ENCODE measurements at regions not wholly inside any gene's neighbourhood (a gene's known extent, or its start where the extent isn't known, plus 50 kb on each side); places are given as distances from the start of the nearest gene placed in this dataset.
"Not testable (repeated sequence)": the region's sequence is repeated elsewhere in the genome, so short reads cannot be mapped to it uniquely, and the experiment has no call there.

GRCh38 chr21:19109694-19110093 is 706.1 kb upstream of the TMPRSS15 start:
- Histone ChIP-seq H3K9me3 (ENCODE audit: low read depth) (no peaks in the 10 kb centered on the region), H3K27ac (no peak overlapping the region), H3K4me1 (ENCODE audit: insufficient read depth) (no peaks in the 10 kb centered on the region), H4K20me1 (ENCODE audit: insufficient read depth) (no peaks in the 10 kb centered on the region), H3K79me2 (ENCODE audit: insufficient read depth) (no peaks in the 10 kb centered on the region), H3K4me2 (ENCODE audit: unreplicated experiment) (no peak overlapping the region), H3F3A (ENCODE audit: insufficient read depth) (no peaks in the 10 kb centered on the region), H3K9me2 (ENCODE audit: insufficient read depth) (no peaks in the 10 kb centered on the region), H2AFZ (no peak overlapping the region), H3K9ac (no peak overlapping the region), H3K27me3 (replicated peaks; ENCODE audit: insufficient read depth) (no peaks in the 10 kb centered on the region), H3K4me3 (no peak overlapping the region), H3K36me3 (ENCODE audit: low read depth) (no peaks in the 10 kb centered on the region)
- WGBS, 2 experiments (ENCODE audit: low coverage in 1 of 2, low lambda C conversion rate in 2 of 2, missing lambda C conversion rate in 2 of 2) = 14 to 19% methylated on average over 2 of the region's 2 CpGs
- in situ Hi-C loops (cut with MboI) = no loop called here
- no peak for TF ChIP-seq EZH2 (IDR thresholded peaks at IDR 0.05; ENCODE audit: insufficient read depth, poor library complexity, severe bottlenecking)
- TF ChIP-seq EZH2phosphoT487 (IDR thresholded peaks at IDR 0.05; ENCODE audit: insufficient read depth, low read depth) = no peak
- no peak for DNase-seq

GRCh38 chr21:19119259-19119658 is 715.7 kb upstream of the TMPRSS15 start:
- in situ Hi-C loops (cut with MboI); H3K4me1 ChIP-seq (ENCODE audit: insufficient read depth); H3K79me2 ChIP-seq (ENCODE audit: insufficient read depth); H3K4me2 ChIP-seq (ENCODE audit: unreplicated experiment); H3F3A ChIP-seq (ENCODE audit: insufficient read depth); H2AFZ ChIP-seq; H4K20me1 ChIP-seq (ENCODE audit: insufficient read depth); H3K27ac ChIP-seq; H3K9me2 ChIP-seq (ENCODE audit: insufficient read depth); H3K27me3 ChIP-seq (replicated peaks; ENCODE audit: insufficient read depth); H3K36me3 ChIP-seq (ENCODE audit: low read depth); H3K4me3 ChIP-seq; DNase-seq; H3K9ac ChIP-seq; H3K9me3 ChIP-seq (ENCODE audit: low read depth): not testable (repeated sequence)
- WGBS, 2 experiments (ENCODE audit: low coverage in 1 of 2, low lambda C conversion rate in 2 of 2, missing lambda C conversion rate in 2 of 2) = 23 to 32% methylated on average over 4 of the region's 4 CpGs

DNA sequence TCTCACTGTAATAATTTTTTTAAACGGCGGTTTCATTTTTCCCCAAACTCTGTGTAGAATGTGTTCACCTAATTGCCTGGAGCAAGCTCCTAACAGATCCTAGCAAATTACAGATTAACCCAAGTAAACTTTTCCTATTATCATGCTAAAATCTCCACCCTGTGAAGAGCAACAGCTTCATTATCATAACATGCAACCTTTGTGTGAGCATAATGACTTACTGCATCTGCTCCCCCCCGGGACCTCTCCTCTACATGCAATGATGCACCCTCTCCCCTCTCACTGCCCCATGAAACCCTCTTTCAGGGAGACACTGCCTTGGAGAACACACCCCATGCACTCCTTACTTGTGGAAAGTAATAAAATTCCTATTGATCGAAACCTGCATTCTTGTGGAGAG is 717.0 kb upstream of the TMPRSS15 start:
- no peak overlapping the region for H2AFZ ChIP-seq
- H4K20me1 ChIP-seq (ENCODE audit: insufficient read depth) = no peaks in the 10 kb centered on the region
- H3K27me3 ChIP-seq (replicated peaks; ENCODE audit: insufficient read depth) = no peaks in the 10 kb centered on the region
- 47 to 55% methylated on average over 4 of the region's 4 CpGs for WGBS, 2 experiments (ENCODE audit: low coverage in 1 of 2, low lambda C conversion rate in 2 of 2, missing lambda C conversion rate in 2 of 2)
- no peak overlapping the region for H3K27ac ChIP-seq
- H3K9ac ChIP-seq = no peak overlapping the region
- TF ChIP-seq EZH2phosphoT487 (IDR thresholded peaks at IDR 0.05; ENCODE audit: insufficient read depth, low read depth) = no peak
- no peak for TF ChIP-seq EZH2 (IDR thresholded peaks at IDR 0.05; ENCODE audit: insufficient read depth, poor library complexity, severe bottlenecking)
- no peaks in the 10 kb centered on the region for H3K79me2 ChIP-seq (ENCODE audit: insufficient read depth)
- in situ Hi-C loops (cut with MboI) = no loop called here
- no peak overlapping the region for H3K4me3 ChIP-seq
- H3K4me1 ChIP-seq (ENCODE audit: insufficient read depth) = no peaks in the 10 kb centered on the region
- H3K4me2 ChIP-seq (ENCODE audit: unreplicated experiment) = no peak overlapping the region
- no peak for DNase-seq
- H3K9me2 ChIP-seq (ENCODE audit: insufficient read depth) = no peaks in the 10 kb centered on the region
- H3F3A ChIP-seq (ENCODE audit: insufficient read depth) = no peaks in the 10 kb centered on the region
- no peaks in the 10 kb centered on the region for H3K9me3 ChIP-seq (ENCODE audit: low read depth)
- H3K36me3 ChIP-seq (ENCODE audit: low read depth) = no peaks in the 10 kb centered on the region

DNA sequence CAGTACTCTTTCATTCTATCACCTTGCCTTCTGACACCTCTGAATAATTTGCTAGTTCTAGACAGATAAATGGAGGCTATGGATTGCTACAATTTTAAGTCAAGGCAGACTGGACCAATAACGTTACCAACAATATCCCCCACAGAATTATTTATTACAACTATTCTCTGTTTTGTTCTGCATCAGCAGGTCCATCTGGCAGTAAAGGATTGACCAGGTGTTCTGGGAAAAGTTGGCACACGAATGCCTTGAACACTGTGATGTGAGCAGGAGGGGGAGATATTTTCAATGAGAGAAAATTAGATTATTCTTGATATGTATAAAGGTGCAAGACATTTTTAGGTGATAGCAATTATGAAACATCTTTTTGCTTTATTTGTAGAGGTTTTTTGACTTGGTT is 718.8 kb upstream of the TMPRSS15 start:
- DNase-seq = no peak
- no peak overlapping the region for H2AFZ ChIP-seq
- no peaks in the 10 kb centered on the region for H3F3A ChIP-seq (ENCODE audit: insufficient read depth)
- no peak overlapping the region for H3K4me2 ChIP-seq (ENCODE audit: unreplicated experiment)
- H3K4me3 ChIP-seq = no peak overlapping the region
- H3K9ac ChIP-seq = no peak overlapping the region
- H3K9me2 ChIP-seq (ENCODE audit: insufficient read depth) = no peaks in the 10 kb centered on the region
- WGBS, 2 experiments (ENCODE audit: low coverage in 1 of 2, low lambda C conversion rate in 2 of 2, missing lambda C conversion rate in 2 of 2) = 0 to 2% methylated on average over 2 of the region's 2 CpGs
- H3K27me3 ChIP-seq (replicated peaks; ENCODE audit: insufficient read depth) = no peaks in the 10 kb centered on the region
- H3K4me1 ChIP-seq (ENCODE audit: insufficient read depth) = no peaks in the 10 kb centered on the region
- H3K27ac ChIP-seq = no peak overlapping the region
- H4K20me1 ChIP-seq (ENCODE audit: insufficient read depth) = no peaks in the 10 kb centered on the region
- in situ Hi-C loops (cut with MboI) = no loop called here
- no peaks in the 10 kb centered on the region for H3K9me3 ChIP-seq (ENCODE audit: low read depth)
- no peak for TF ChIP-seq EZH2phosphoT487 (IDR thresholded peaks at IDR 0.05; ENCODE audit: insufficient read depth, low read depth)
- TF ChIP-seq EZH2 (IDR thresholded peaks at IDR 0.05; ENCODE audit: insufficient read depth, poor library complexity, severe bottlenecking) = no peak
- H3K79me2 ChIP-seq (ENCODE audit: insufficient read depth) = no peaks in the 10 kb centered on the region
- H3K36me3 ChIP-seq (ENCODE audit: low read depth) = no peaks in the 10 kb centered on the region

- DNase-seq = no peak
- in situ Hi-C loops (cut with MboI) = no loop called here
- 38 to 47% methylated on average over 5 of the region's 5 CpGs for WGBS, 2 experiments (ENCODE audit: low coverage in 1 of 2, low lambda C conversion rate in 2 of 2, missing lambda C conversion rate in 2 of 2)
Observed at GRCh38 chr21:19123053-19123452, 719.5 kb upstream of the TMPRSS15 start.

More at GRCh38 chr21:19123053-19123452, 719.5 kb upstream of the TMPRSS15 start:
- no peak overlapping the region for H3K27ac ChIP-seq
- no peak overlapping the region for H3K4me3 ChIP-seq
- no peaks in the 10 kb centered on the region for H3K79me2 ChIP-seq (ENCODE audit: insufficient read depth)
- H3K4me1 ChIP-seq (ENCODE audit: insufficient read depth) = no peaks in the 10 kb centered on the region
- no peak overlapping the region for H2AFZ ChIP-seq
- no peaks in the 10 kb centered on the region for H3K9me2 ChIP-seq (ENCODE audit: insufficient read depth)
- no peaks in the 10 kb centered on the region for H4K20me1 ChIP-seq (ENCODE audit: insufficient read depth)
- no peak overlapping the region for H3K9ac ChIP-seq
- no peaks in the 10 kb centered on the region for H3K36me3 ChIP-seq (ENCODE audit: low read depth)
- no peak overlapping the region for H3K4me2 ChIP-seq (ENCODE audit: unreplicated experiment)
- H3K9me3 ChIP-seq (ENCODE audit: low read depth) = no peaks in the 10 kb centered on the region
- no peaks in the 10 kb centered on the region for H3F3A ChIP-seq (ENCODE audit: insufficient read depth)
- TF ChIP-seq EZH2 (IDR thresholded peaks at IDR 0.05; ENCODE audit: insufficient read depth, poor library complexity, severe bottlenecking) (no peak), EZH2phosphoT487 (IDR thresholded peaks at IDR 0.05; ENCODE audit: insufficient read depth, low read depth) (no peak)
- no peaks in the 10 kb centered on the region for H3K27me3 ChIP-seq (replicated peaks; ENCODE audit: insufficient read depth)
